ENCODE measurements at regions not wholly inside any gene's neighbourhood (a gene's known extent, or its start where the extent isn't known, plus 50 kb on each side); places are given as distances from the start of the nearest gene placed in this dataset.

- DNase-seq: no peak
Observed at GRCh38 chr12:3947781-3948180, 74.6 kb upstream of the PARP11 start.

GRCh38 chr12:3945671-3946070 is 72.5 kb upstream of the PARP11 start:
- DNase-seq: no peak

- DNase-seq: no peak
Observed at GRCh38 chr12:3944620-3945019, 71.4 kb upstream of the PARP11 start.

- no peak for DNase-seq
Observed at GRCh38 chr12:3938042-3938544, 64.9 kb upstream of the PARP11 start.

GRCh38 chr12:3935078-3935477 is 61.9 kb upstream of the PARP11 start:
- no peak for DNase-seq

- DNase-seq: no peak
Observed at GRCh38 chr12:3933819-3934192, 60.6 kb upstream of the PARP11 start.

- DNase-seq: no peak
Observed at GRCh38 chr12:3933074-3933818, 60.0 kb upstream of the PARP11 start.

- no peak for DNase-seq
Observed at GRCh38 chr12:3931776-3932175, 58.6 kb upstream of the PARP11 start.

GRCh38 chr12:3931206-3931605 is 58.0 kb upstream of the PARP11 start:
- DNase-seq: no peak

GRCh38 chr12:3929875-3930615 is 56.8 kb upstream of the PARP11 start:
- no peak for DNase-seq

- no peak for DNase-seq
Observed at GRCh38 chr12:3928538-3929184, 55.5 kb upstream of the PARP11 start.

- no peak for DNase-seq
Observed at GRCh38 chr12:3925621-3926020, 52.4 kb upstream of the PARP11 start.

- no peak for DNase-seq
Observed at GRCh38 chr12:3924761-3925160, 51.6 kb upstream of the PARP11 start.

- DNase-seq: no peak
Observed at GRCh38 chr12:3923021-3923420, 49.8 kb upstream of the PARP11 start.
